ENCODE measurements at regions not wholly inside any gene's neighbourhood (a gene's known extent, or its start where the extent isn't known, plus 50 kb on each side); places are given as distances from the start of the nearest gene placed in this dataset.

DNA sequence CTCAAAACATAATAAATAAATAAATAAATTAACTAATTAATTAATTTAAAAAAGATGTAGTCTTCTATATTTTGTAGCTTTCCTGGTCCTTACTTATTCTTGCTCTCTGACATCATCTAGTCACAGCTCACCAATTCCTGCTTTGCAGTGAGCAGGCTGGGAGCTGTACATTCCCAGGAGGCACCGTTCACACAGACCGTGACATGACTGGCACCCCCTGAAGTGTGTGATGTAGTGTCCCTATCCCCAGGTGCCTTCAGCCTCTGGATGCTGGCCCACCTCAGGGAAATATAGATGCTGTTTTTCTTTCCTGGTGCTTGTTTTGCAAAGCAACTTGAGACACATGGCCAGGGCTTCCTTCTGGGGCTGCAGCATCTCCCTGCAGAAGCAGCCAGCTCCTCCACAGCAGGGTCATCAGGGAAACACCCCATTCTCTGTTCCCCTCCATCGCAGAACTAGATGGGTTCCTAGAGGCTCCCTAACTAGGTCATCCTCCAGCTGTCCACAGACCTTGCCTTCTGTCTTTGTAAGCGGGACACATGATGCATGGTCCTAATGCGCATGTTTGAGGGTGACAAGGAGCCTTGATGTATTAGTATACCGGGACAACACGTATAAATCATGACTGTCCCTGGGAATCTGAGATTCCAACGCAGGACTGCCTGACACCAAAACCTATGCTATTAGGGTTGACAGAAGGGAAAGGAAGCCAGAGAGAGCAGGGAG lies 76.4 kb downstream of the RHOB start:
- H3K36me3 ChIP-seq (ENCODE audit: control insufficient read depth, insufficient read depth, low read length), result no peaks in the 10 kb centered on the region
- H3K9me3 ChIP-seq (replicated peaks; ENCODE audit: control insufficient read depth, insufficient read depth, low read depth, low read length), result no peaks in the 10 kb centered on the region
- FAIRE-seq (no peak), ATAC-seq (no peak), DNase-seq (ENCODE audit: extremely low read depth in 1 of 4, low spot score in 3 of 4) (no peak)
- no peak overlapping the region for H3K27ac ChIP-seq (ENCODE audit: extremely low read depth, low read depth, low read length)
- no peak overlapping the region for H3K9ac ChIP-seq (ENCODE audit: insufficient read depth in 1 of 2, low read depth in 2 of 2, low read length in 2 of 2)
- ChIA-PET CTCF (ENCODE audit: low intra/inter-chr PET ratio) (no interaction called here), POLR2A (interaction anchor here (0.6 kb wide), 1 partner anchor 74 kb away, joined by 3 read pairs; no protein-coding TSS in a partner anchor)
- BruUV-seq (replicated peaks), result no TSS peak
- H3K79me2 ChIP-seq (ENCODE audit: control insufficient read depth, insufficient read depth, low read length), result no peaks in the 10 kb centered on the region
- H3K4me3 ChIP-seq, result no peak overlapping the region
- no peaks in the 10 kb centered on the region for H3K9me1 ChIP-seq (ENCODE audit: control insufficient read depth, insufficient read depth, low read length)
- no peak for TF ChIP-seq GATAD2B (IDR thresholded peaks at IDR 0.05; ENCODE audit: borderline replicate concordance)
- no peak for TF ChIP-seq NFATC3 (IDR thresholded peaks at IDR 0.05)
- no peak for TF ChIP-seq ZNF445 (CRISPR knock-in tag; IDR thresholded peaks at IDR 0.05; ENCODE audit: low read depth)
- TF ChIP-seq, protein P1, sequence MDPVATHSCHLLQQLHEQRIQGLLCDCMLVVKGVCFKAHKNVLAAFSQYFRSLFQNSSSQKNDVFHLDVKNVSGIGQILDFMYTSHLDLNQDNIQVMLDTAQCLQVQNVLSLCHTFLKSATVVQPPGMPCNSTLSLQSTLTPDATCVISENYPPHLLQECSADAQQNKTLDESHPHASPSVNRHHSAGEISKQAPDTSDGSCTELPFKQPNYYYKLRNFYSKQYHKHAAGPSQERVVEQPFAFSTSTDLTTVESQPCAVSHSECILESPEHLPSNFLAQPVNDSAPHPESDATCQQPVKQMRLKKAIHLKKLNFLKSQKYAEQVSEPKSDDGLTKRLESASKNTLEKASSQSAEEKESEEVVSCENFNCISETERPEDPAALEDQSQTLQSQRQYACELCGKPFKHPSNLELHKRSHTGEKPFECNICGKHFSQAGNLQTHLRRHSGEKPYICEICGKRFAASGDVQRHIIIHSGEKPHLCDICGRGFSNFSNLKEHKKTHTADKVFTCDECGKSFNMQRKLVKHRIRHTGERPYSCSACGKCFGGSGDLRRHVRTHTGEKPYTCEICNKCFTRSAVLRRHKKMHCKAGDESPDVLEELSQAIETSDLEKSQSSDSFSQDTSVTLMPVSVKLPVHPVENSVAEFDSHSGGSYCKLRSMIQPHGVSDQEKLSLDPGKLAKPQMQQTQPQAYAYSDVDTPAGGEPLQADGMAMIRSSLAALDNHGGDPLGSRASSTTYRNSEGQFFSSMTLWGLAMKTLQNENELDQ (CRISPR knock-in tag; IDR thresholded peaks at IDR 0.05; ENCODE audit: borderline replicate concordance), result no peak
- TF ChIP-seq RCOR1 (IDR thresholded peaks at IDR 0.05; ENCODE audit: borderline replicate concordance in 1 of 2, low read depth in 2 of 2, low read length in 2 of 2), result no peak
- no peak for TF ChIP-seq PHF20 (IDR thresholded peaks at IDR 0.05; ENCODE audit: partially characterized antibody)
- no peak for TF ChIP-seq KDM2B (CRISPR knock-in tag; IDR thresholded peaks at IDR 0.05)
- no peak for TF ChIP-seq CAMTA2 (CRISPR knock-in tag; conservative IDR thresholded peaks at IDR 0.05)
- no peak for TF ChIP-seq MAFK (IDR thresholded peaks at IDR 0.05; ENCODE audit: low read length)
- TF ChIP-seq MYC (IDR thresholded peaks at IDR 0.05; ENCODE audit: low read depth, low read length), result no peak
- no peak for TF ChIP-seq MYC (CRISPR knock-in tag; IDR thresholded peaks at IDR 0.05; ENCODE audit: borderline replicate concordance, low read depth)
- TF ChIP-seq ZNF395 (CRISPR knock-in tag; IDR thresholded peaks at IDR 0.05), result no peak
- no peak for TF ChIP-seq LEF1 (IDR thresholded peaks at IDR 0.05)
- no peak for TF ChIP-seq ZNF740 (CRISPR knock-in tag; IDR thresholded peaks at IDR 0.05)
- no peak for TF ChIP-seq ZNF740 (tag; IDR thresholded peaks at IDR 0.05)
- no peak for TF ChIP-seq POLR3G (IDR thresholded peaks at IDR 0.05; ENCODE audit: extremely low read depth, insufficient read length, insufficient replicate concordance)
- no peak overlapping the region for H3K4me2 ChIP-seq (ENCODE audit: insufficient read depth, low read length)
- 31% methylated on average over 8 of the region's 8 CpGs for WGBS (ENCODE audit: insufficient coverage, low coverage, missing lambda C conversion rate)
- in situ Hi-C loops (cut with MboI) (no loop called here), intact Hi-C loops (cut with micrococcal nuclease) (no loop called here)
- H4K20me1 ChIP-seq (replicated peaks; ENCODE audit: control insufficient read depth, insufficient read depth, low read length), result no peaks in the 10 kb centered on the region
- peaks cover 17 to 18% of the 10 kb centered on the region in 2 experiments for H3K4me1 ChIP-seq (replicated peaks in 1 of 2; ENCODE audit: control insufficient read depth in 2 of 2, insufficient read depth in 2 of 2, low read length in 2 of 2)
- no peak overlapping the region for H2AFZ ChIP-seq (ENCODE audit: low read depth, low read length)
- H3K27me3 ChIP-seq (ENCODE audit: control insufficient read depth in 2 of 2, insufficient read depth in 2 of 2, low read length in 2 of 2), result peaks cover 0 to 41% of the 10 kb centered on the region in 2 experiments; a peak in 3 of 5 replicates
